ENCODE measurements at regions not wholly inside any gene's neighbourhood (a gene's known extent, or its start where the extent isn't known, plus 50 kb on each side); places are given as distances from the start of the nearest gene placed in this dataset.
"Not testable (repeated sequence)": the region's sequence is repeated elsewhere in the genome, so short reads cannot be mapped to it uniquely, and the experiment has no call there.

DNA sequence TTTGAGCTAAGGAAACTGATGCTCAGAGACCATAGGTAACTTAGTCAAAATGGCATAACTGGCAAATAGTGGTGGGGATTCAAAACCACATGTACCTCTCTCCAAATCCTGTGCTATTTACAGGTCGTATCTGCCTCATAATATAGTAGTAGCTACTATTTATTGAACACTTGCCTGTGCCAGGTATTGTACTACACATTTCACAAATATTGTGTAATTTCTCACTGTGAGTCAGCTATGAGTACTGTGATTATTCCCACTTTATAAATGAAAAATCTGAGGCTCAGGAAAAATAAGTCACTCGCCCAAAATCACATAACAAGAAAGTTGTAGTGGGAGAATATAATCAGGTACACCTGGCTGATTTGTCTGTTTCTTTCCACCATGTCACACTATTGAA, 199.8 kb upstream of the FAT3 start:
- Histone ChIP-seq H3K4me3 (ENCODE audit: low read depth in 1 of 2, low read length in 2 of 2) (no peak overlapping the region), H3K27me3 (ENCODE audit: control insufficient read depth in 1 of 2, insufficient read depth in 2 of 2, low read length in 2 of 2) (no peaks in the 10 kb centered on the region), H3K9me3 (ENCODE audit: control insufficient read depth in 2 of 2, insufficient read depth in 1 of 2, low read depth in 1 of 2, low read length in 1 of 2) (no peaks in the 10 kb centered on the region), H3K4me1 (ENCODE audit: control insufficient read depth in 2 of 2, insufficient read depth in 2 of 2, low read length in 1 of 2) (no peaks in the 10 kb centered on the region), H3K27ac (ENCODE audit: low read depth in 2 of 2, low read length in 1 of 2) (no peak overlapping the region), H3K36me3 (ENCODE audit: control insufficient read depth in 2 of 2, insufficient read depth in 2 of 2, low read length in 1 of 2) (no peaks in the 10 kb centered on the region)
- 66 to 67% methylated on average over 2 of the region's 2 CpGs for WGBS, 2 donors

DNA sequence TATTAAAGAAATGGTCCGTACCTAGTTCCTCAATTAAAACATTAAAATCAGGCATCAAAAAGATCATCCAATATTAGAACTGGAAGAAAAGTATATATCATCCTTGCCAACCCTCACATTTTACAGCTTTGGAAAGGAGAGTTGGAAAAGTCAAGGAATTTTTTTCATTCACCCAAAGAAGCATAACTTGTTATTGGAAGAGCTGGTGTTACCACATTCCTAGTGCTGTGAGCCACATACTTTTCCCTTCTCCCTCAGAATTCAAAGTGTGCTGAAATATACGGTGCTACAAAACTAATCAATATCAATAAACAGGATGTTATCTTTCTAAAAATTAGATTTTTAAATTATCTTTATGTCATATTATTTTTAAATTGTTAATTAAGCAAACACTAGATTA, 202.1 kb upstream of the FAT3 start:
- Histone ChIP-seq H3K27ac (ENCODE audit: low read depth in 2 of 2, low read length in 1 of 2) (no peak overlapping the region), H3K4me3 (ENCODE audit: low read depth in 1 of 2, low read length in 2 of 2) (no peak overlapping the region), H3K4me1 (ENCODE audit: control insufficient read depth in 2 of 2, insufficient read depth in 2 of 2, low read length in 1 of 2) (no peaks in the 10 kb centered on the region), H3K36me3 (ENCODE audit: control insufficient read depth in 2 of 2, insufficient read depth in 2 of 2, low read length in 1 of 2) (no peaks in the 10 kb centered on the region), H3K27me3 (ENCODE audit: control insufficient read depth in 1 of 2, insufficient read depth in 2 of 2, low read length in 2 of 2) (no peaks in the 10 kb centered on the region), H3K9me3 (ENCODE audit: control insufficient read depth in 2 of 2, insufficient read depth in 1 of 2, low read depth in 1 of 2, low read length in 1 of 2) (peaks cover 0 to 8% of the 10 kb centered on the region in 2 donors)
- WGBS, 2 donors: 72 to 82% methylated on average over 2 of the region's 2 CpGs

DNA sequence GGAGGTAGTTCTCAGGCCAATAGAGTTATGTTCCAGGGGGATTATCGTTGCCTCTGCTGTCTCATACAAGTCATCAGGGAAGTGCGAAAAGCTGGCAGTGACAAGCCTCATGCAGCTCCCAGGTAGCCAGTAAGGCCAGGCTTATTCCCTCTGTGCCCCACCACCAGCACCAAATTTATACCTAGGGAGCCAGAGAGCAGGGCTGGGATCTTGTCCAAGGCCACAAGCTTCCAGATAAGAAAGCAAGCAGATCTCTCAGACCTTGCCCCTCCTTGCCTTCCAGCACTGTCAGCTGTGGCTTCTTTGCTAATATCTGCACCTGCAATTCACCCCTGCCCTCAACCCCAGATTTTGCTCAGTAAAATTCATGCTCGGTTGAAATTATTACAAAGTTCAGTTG, 206.3 kb upstream of the FAT3 start:
- Histone ChIP-seq H3K27me3 (ENCODE audit: control insufficient read depth in 1 of 2, insufficient read depth in 2 of 2, low read length in 2 of 2) (no peaks in the 10 kb centered on the region), H3K27ac (ENCODE audit: low read depth in 2 of 2, low read length in 1 of 2) (no peak overlapping the region), H3K4me3 (ENCODE audit: low read depth in 1 of 2, low read length in 2 of 2) (no peak overlapping the region), H3K9me3 (ENCODE audit: control insufficient read depth in 2 of 2, insufficient read depth in 1 of 2, low read depth in 1 of 2, low read length in 1 of 2) (peaks cover 0 to 12% of the 10 kb centered on the region in 2 donors), H3K36me3 (ENCODE audit: control insufficient read depth in 2 of 2, insufficient read depth in 2 of 2, low read length in 1 of 2) (no peaks in the 10 kb centered on the region), H3K4me1 (ENCODE audit: control insufficient read depth in 2 of 2, insufficient read depth in 2 of 2, low read length in 1 of 2) (no peaks in the 10 kb centered on the region)
- 79 to 86% methylated on average over 3 of the region's 3 CpGs for WGBS, 2 donors

DNA sequence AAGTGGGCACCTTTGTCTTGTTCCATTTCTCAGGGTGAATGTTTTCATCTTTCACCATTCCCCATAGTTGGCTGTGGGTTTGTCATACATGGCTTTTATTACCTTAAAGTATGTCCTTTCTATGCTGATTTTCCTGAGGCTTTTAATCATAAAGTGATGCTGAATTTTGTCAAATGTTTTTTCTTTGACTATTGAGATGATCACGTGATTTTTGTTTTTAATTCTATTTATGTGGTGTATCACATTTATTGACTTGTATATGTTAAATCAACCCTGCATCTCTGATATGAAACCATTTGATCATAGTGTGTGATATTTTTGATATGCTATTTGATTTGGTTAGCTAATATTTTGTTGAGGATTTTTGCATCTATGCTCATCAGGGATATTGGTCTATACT, 216.4 kb upstream of the FAT3 start:
- Histone ChIP-seq H3K4me1 (ENCODE audit: control insufficient read depth in 2 of 2, insufficient read depth in 2 of 2, low read length in 1 of 2) (no peaks in the 10 kb centered on the region), H3K36me3 (ENCODE audit: control insufficient read depth in 2 of 2, insufficient read depth in 2 of 2, low read length in 1 of 2) (no peaks in the 10 kb centered on the region), H3K27me3 (ENCODE audit: control insufficient read depth in 1 of 2, insufficient read depth in 2 of 2, low read length in 2 of 2) (no peaks in the 10 kb centered on the region), H3K27ac (ENCODE audit: low read depth in 2 of 2, low read length in 1 of 2) (no peak overlapping the region), H3K4me3 (ENCODE audit: low read depth in 1 of 2, low read length in 2 of 2) (no peak overlapping the region), H3K9me3 (ENCODE audit: control insufficient read depth in 2 of 2, insufficient read depth in 1 of 2, low read depth in 1 of 2, low read length in 1 of 2) (no peaks in the 10 kb centered on the region)
- WGBS, 2 donors: 72 to 85% methylated on average over 1 of the region's 1 CpG

DNA sequence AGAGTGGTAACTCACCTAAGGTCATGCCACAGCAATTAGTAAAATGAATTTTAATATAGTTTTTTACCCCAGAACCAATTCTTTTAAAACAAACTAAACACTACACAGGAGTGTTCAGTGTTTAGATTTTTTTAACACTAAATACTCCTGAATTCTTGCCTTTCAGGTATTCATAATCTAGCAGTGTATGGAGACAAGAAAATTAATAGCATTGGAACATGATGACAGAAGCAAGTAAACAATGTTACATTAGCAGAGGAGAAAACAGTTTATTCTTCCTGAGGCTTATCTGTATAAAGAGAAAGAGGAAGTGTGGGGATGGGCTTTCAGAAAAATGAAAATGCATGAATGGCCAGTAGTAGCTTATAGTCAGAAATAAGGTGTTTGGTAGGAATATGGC, 222.1 kb upstream of the FAT3 start:
- Histone ChIP-seq H3K4me3 (ENCODE audit: low read depth in 1 of 2, low read length in 2 of 2) (no peak overlapping the region), H3K27me3 (ENCODE audit: control insufficient read depth in 1 of 2, insufficient read depth in 2 of 2, low read length in 2 of 2) (no peaks in the 10 kb centered on the region), H3K9me3 (ENCODE audit: control insufficient read depth in 2 of 2, insufficient read depth in 1 of 2, low read depth in 1 of 2, low read length in 1 of 2) (no peaks in the 10 kb centered on the region), H3K36me3 (ENCODE audit: control insufficient read depth in 2 of 2, insufficient read depth in 2 of 2, low read length in 1 of 2) (no peaks in the 10 kb centered on the region), H3K27ac (ENCODE audit: low read depth in 2 of 2, low read length in 1 of 2) (no peak overlapping the region), H3K4me1 (ENCODE audit: control insufficient read depth in 2 of 2, insufficient read depth in 2 of 2, low read length in 1 of 2) (no peaks in the 10 kb centered on the region)

DNA sequence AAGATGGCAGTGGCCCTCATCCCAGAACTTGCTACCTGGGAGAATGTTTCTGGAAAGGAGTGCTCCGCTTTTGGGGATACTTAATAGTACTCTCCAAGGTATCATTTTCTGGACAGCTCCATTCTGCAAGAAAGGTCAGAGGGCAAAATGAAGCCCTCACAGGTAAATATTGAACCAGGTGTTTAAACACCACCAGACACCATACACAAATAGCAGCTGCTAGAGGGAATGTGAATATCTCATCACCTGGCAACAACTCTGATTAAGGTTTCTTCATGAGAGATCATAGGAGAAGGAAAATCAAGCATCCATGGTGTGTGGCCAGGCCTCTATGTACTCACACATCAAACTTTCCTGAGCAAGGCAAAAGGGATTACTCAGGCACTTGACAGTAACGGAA, 226.1 kb upstream of the FAT3 start:
- 74 to 78% methylated on average over 2 of the region's 2 CpGs for WGBS, 2 donors
- H3K36me3 ChIP-seq (ENCODE audit: control insufficient read depth in 2 of 2, insufficient read depth in 2 of 2, low read length in 1 of 2): no peaks in the 10 kb centered on the region
- H3K4me3 ChIP-seq (ENCODE audit: low read depth in 1 of 2, low read length in 2 of 2): no peak overlapping the region
- no peak overlapping the region for H3K27ac ChIP-seq (ENCODE audit: low read depth in 2 of 2, low read length in 1 of 2)
- no peaks in the 10 kb centered on the region for H3K27me3 ChIP-seq (ENCODE audit: control insufficient read depth in 1 of 2, insufficient read depth in 2 of 2, low read length in 2 of 2)
- H3K4me1 ChIP-seq (ENCODE audit: control insufficient read depth in 2 of 2, insufficient read depth in 2 of 2, low read length in 1 of 2): no peaks in the 10 kb centered on the region
- H3K9me3 ChIP-seq (ENCODE audit: control insufficient read depth in 2 of 2, insufficient read depth in 1 of 2, low read depth in 1 of 2, low read length in 1 of 2): no peaks in the 10 kb centered on the region

DNA sequence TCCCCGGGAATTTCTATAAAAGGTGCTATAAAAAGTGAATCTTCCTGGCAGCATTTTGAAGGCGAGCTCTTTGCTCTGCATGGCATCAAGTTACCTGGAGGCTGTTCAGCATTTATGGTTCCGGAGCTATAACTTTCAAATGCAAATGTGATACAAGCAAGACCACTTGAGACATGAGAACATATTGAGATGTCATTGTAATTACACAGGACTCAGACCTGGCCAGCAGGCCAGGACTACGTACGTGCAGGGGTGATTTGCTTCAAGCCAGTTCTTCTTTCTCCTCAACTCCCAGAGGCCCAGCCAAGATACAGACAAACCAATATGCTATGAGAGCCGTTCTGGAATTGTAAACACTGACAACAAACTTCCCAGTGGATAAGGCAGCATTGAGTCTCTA, 227.4 kb upstream of the FAT3 start:
- H3K36me3 ChIP-seq (ENCODE audit: control insufficient read depth in 2 of 2, insufficient read depth in 2 of 2, low read length in 1 of 2): no peaks in the 10 kb centered on the region
- WGBS, 2 donors: 65 to 69% methylated on average over 6 of the region's 6 CpGs
- no peaks in the 10 kb centered on the region for H3K27me3 ChIP-seq (ENCODE audit: control insufficient read depth in 1 of 2, insufficient read depth in 2 of 2, low read length in 2 of 2)
- H3K4me3 ChIP-seq (ENCODE audit: low read depth in 1 of 2, low read length in 2 of 2): no peak overlapping the region
- H3K4me1 ChIP-seq (ENCODE audit: control insufficient read depth in 2 of 2, insufficient read depth in 2 of 2, low read length in 1 of 2): no peaks in the 10 kb centered on the region
- H3K9me3 ChIP-seq (ENCODE audit: control insufficient read depth in 2 of 2, insufficient read depth in 1 of 2, low read depth in 1 of 2, low read length in 1 of 2): no peaks in the 10 kb centered on the region
- H3K27ac ChIP-seq (ENCODE audit: low read depth in 2 of 2, low read length in 1 of 2): no peak overlapping the region

DNA sequence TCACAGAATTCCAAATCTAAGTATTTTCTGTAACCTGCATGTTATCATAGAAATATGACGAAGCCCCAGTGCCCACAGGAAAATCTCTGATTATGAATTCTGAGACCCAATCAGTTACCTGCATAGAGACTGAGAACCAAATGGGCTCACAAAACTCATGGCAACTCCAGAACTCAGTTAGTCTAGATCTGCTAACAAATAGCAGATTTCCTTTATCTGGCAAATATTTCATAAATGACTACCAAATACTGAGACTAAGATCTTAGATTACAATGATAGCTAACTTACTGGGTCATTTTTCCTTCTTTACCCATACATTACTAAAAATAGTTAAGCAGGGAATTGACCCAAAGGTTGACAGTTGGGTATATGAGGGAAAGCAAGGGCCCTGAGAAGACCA, 228.1 kb upstream of the FAT3 start:
- Histone ChIP-seq H3K27me3 (ENCODE audit: control insufficient read depth in 1 of 2, insufficient read depth in 2 of 2, low read length in 2 of 2) (no peaks in the 10 kb centered on the region), H3K36me3 (ENCODE audit: control insufficient read depth in 2 of 2, insufficient read depth in 2 of 2, low read length in 1 of 2) (no peaks in the 10 kb centered on the region), H3K4me3 (ENCODE audit: low read depth in 1 of 2, low read length in 2 of 2) (no peak overlapping the region), H3K4me1 (ENCODE audit: control insufficient read depth in 2 of 2, insufficient read depth in 2 of 2, low read length in 1 of 2) (no peaks in the 10 kb centered on the region), H3K9me3 (ENCODE audit: control insufficient read depth in 2 of 2, insufficient read depth in 1 of 2, low read depth in 1 of 2, low read length in 1 of 2) (no peaks in the 10 kb centered on the region), H3K27ac (ENCODE audit: low read depth in 2 of 2, low read length in 1 of 2) (no peak overlapping the region)
- 85 to 95% methylated on average over 1 of the region's 1 CpG for WGBS, 2 donors

DNA sequence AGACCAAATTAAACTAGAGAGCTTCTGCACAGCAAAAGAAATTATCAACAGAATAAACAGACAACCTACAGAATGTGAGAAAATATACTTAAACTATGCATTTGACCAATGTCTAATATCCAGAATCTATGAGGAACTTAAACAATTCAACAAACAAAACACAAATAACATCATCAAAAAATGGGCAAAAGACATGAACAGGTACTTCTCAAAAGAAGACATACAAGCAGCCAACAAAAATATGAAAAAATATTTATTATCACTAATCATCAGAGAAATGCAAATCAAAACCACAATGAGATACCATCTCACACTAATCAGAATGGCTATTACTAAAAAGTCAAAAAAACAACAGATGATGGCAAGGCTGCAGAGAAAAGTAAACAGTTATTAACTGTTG, 236.2 kb upstream of the FAT3 start:
- not testable (repeated sequence) for H3K4me1 ChIP-seq (ENCODE audit: control insufficient read depth in 2 of 2, insufficient read depth in 2 of 2, low read length in 1 of 2); H3K4me3 ChIP-seq (ENCODE audit: low read depth in 1 of 2, low read length in 2 of 2); H3K27ac ChIP-seq (ENCODE audit: low read depth in 2 of 2, low read length in 1 of 2); H3K36me3 ChIP-seq (ENCODE audit: control insufficient read depth in 2 of 2, insufficient read depth in 2 of 2, low read length in 1 of 2); H3K9me3 ChIP-seq (ENCODE audit: control insufficient read depth in 2 of 2, insufficient read depth in 1 of 2, low read depth in 1 of 2, low read length in 1 of 2); H3K27me3 ChIP-seq (ENCODE audit: control insufficient read depth in 1 of 2, insufficient read depth in 2 of 2, low read length in 2 of 2)

DNA sequence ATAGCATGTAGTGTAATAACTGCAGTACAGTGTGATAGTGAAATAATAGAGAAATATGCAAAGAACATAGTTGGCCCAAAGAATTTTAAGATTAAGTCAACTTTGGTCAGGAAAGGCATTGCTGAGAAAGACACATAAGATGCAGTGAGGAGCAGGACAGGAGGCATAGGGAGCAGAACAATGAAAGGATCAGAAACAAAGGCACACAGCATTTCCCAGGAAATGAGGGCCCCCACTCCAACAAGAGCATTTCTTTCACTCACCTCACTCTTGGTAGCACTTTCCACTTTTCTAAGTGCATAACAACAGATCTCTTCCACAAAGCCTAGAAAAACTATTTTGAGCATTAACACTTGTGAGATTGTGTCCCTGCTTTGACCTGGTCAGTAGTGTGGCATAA, 238.4 kb upstream of the FAT3 start:
- Histone ChIP-seq H3K27ac (ENCODE audit: low read depth in 2 of 2, low read length in 1 of 2) (no peak overlapping the region), H3K27me3 (ENCODE audit: control insufficient read depth in 1 of 2, insufficient read depth in 2 of 2, low read length in 2 of 2) (no peaks in the 10 kb centered on the region), H3K36me3 (ENCODE audit: control insufficient read depth in 2 of 2, insufficient read depth in 2 of 2, low read length in 1 of 2) (no peaks in the 10 kb centered on the region), H3K4me1 (ENCODE audit: control insufficient read depth in 2 of 2, insufficient read depth in 2 of 2, low read length in 1 of 2) (no peaks in the 10 kb centered on the region), H3K9me3 (ENCODE audit: control insufficient read depth in 2 of 2, insufficient read depth in 1 of 2, low read depth in 1 of 2, low read length in 1 of 2) (peaks cover 0 to 2% of the 10 kb centered on the region in 2 donors), H3K4me3 (ENCODE audit: low read depth in 1 of 2, low read length in 2 of 2) (no peak overlapping the region)

All from esophagus (tissue), 2 donors.